ENCODE measurements at regions not wholly inside any gene's neighbourhood (a gene's known extent, or its start where the extent isn't known, plus 50 kb on each side); places are given as distances from the start of the nearest gene placed in this dataset.

DNA sequence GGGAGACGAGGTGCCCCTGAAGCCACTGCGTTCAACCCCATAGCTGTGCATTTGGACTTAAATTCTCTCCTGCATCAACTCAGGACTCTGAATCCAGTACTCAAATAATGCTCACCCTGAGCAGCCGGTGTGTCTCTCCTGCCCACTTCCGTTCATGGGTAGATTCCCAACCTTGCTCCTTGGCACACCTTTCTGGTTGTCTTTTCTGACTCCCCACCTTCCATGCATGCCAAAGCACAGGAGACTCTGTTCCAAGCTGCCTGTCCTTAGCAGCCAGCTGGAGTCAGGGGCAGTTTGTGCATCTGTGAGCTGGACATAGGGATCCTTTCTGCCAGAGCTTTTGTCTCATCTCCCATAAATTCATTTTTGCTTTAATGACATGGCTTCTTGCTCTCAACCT, 1242.5 kb downstream of the TBC1D22A start:
- TF ChIP-seq, protein P1, sequence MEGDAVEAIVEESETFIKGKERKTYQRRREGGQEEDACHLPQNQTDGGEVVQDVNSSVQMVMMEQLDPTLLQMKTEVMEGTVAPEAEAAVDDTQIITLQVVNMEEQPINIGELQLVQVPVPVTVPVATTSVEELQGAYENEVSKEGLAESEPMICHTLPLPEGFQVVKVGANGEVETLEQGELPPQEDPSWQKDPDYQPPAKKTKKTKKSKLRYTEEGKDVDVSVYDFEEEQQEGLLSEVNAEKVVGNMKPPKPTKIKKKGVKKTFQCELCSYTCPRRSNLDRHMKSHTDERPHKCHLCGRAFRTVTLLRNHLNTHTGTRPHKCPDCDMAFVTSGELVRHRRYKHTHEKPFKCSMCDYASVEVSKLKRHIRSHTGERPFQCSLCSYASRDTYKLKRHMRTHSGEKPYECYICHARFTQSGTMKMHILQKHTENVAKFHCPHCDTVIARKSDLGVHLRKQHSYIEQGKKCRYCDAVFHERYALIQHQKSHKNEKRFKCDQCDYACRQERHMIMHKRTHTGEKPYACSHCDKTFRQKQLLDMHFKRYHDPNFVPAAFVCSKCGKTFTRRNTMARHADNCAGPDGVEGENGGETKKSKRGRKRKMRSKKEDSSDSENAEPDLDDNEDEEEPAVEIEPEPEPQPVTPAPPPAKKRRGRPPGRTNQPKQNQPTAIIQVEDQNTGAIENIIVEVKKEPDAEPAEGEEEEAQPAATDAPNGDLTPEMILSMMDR (IDR thresholded peaks at IDR 0.05; ENCODE audit: insufficient read depth, low read length, poor library complexity, severe bottlenecking), result no peak
- no peak for TF ChIP-seq EZH2phosphoT487 (conservative IDR thresholded peaks at IDR 0.05; ENCODE audit: low read length)
